Hepatocyte (in vitro differentiated cells): ENCODE measurements at regions not wholly inside any gene's neighbourhood (a gene's known extent, or its start where the extent isn't known, plus 50 kb on each side); places are given as distances from the start of the nearest gene placed in this dataset.

ENCODE experiments used
- DNase-seq: peaks from one replicate; pipeline ENCODE4 v3.0.0-alpha.2; 2016; ENCODE audit warnings: low spot score
- H2AFZ ChIP-seq: fragments of 200-600 bp; sonication (generic); 2 replicates; pipeline ENCODE4 v1.6.0; 2016; ENCODE audit warnings: antibody characterized with exemption, mild to moderate bottlenecking
- H3K27ac ChIP-seq: fragments of 200-600 bp; sonication (generic); 2 replicates; pipeline ENCODE4 v1.5.1; 2016; ENCODE audit warnings: mild to moderate bottlenecking
- H3K27me3 ChIP-seq: fragments of 200-600 bp; sonication (generic); 2 replicates; pipeline ENCODE4 v1.6.1; 2016
- H3K36me3 ChIP-seq: fragments of 200-600 bp; sonication (generic); replicated peaks from 2 replicates; pipeline ENCODE4 v1.5.1; 2016; ENCODE audit warnings: low read depth; ENCODE audit not compliant: insufficient read depth
- H3K4me1 ChIP-seq: fragments of 200-600 bp; sonication (generic); 2 replicates; pipeline ENCODE4 v1.5.1; 2016; ENCODE audit warnings: mild to moderate bottlenecking, moderate library complexity; ENCODE audit not compliant: insufficient read depth
- H3K4me2 ChIP-seq: fragments of 200-600 bp; sonication (generic); 2 replicates; pipeline ENCODE4 v1.6.0; 2016
- H3K4me3 ChIP-seq: fragments of 200-600 bp; sonication (generic); 2 replicates; pipeline ENCODE4 v1.5.1; 2016; ENCODE audit warnings: mild to moderate bottlenecking
- H3K79me2 ChIP-seq: fragments of 200-600 bp; sonication (generic); 2 replicates; pipeline ENCODE4 v1.6.0; 2017; ENCODE audit warnings: mild to moderate bottlenecking
- H3K9me2 ChIP-seq: fragments of 200-600 bp; sonication (generic); replicated peaks from 2 replicates; pipeline ENCODE4 v1.6.0; 2017; ENCODE audit warnings: mild to moderate bottlenecking; ENCODE audit not compliant: insufficient read depth
- H3K9me3 ChIP-seq: fragments of 200-600 bp; sonication (generic); 2 replicates; pipeline ENCODE4 v1.5.1; 2016; ENCODE audit warnings: low read depth, mild to moderate bottlenecking
- H4K20me1 ChIP-seq: fragments of 200-600 bp; sonication (generic); 2 replicates; pipeline ENCODE4 v1.6.0; 2016; ENCODE audit warnings: mild to moderate bottlenecking; ENCODE audit not compliant: insufficient read depth, poor library complexity, severe bottlenecking
- EZH2 ChIP-seq: fragments of 200-600 bp; sonication (generic); IDR thresholded peaks from 2 replicates; pipeline ENCODE4 v1.6.1; 2016; ENCODE audit warnings: antibody characterized with exemption, mild to moderate bottlenecking, borderline replicate concordance
- EZH2phosphoT487 ChIP-seq: fragments of 200-600 bp; sonication (generic); IDR thresholded peaks from one replicate; pipeline ENCODE4 v1.6.1; 2018; ENCODE audit warnings: antibody characterized with exemption, mild to moderate bottlenecking, low read depth, moderate library complexity; ENCODE audit not compliant: unreplicated experiment, severe bottlenecking
- WGBS: methylation state at CpG from one replicate; pipeline ENCODE4 v1.1.6; 2016; ENCODE audit warnings: low lambda C conversion rate; ENCODE audit errors: missing lambda C conversion rate; 5-methylcytosine and 5-hydroxymethylcytosine counted together
- TF ChIP-seq, protein P1 (sequence below): fragments of 200-600 bp; sonication (generic); IDR thresholded peaks from 2 replicates; pipeline ENCODE4 v1.5.1; 2016; ENCODE audit warnings: antibody characterized with exemption, mild to moderate bottlenecking; ENCODE audit not compliant: poor library complexity

DNA sequence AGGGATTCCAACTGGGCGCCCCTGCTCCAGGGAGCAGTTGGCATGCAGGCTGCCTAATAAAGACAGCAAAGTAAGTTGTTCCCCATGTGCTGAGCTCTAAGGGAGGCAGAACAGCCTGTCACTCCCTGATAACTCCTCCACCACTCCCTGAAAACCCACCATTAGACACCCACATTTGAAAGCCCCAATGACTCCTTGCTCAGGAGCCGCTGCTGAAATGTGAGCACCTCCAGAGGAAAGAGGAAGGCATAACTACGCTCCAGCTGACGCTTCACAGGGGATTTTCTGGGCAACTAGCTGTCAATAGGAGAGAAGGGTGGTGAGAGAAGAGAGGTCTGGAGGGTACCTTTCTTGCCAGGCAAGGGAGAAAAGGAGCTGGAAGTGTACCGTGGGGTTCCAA, 62.5 kb downstream of the NPY1R start:
- H4K20me1 ChIP-seq = no peaks in the 10 kb centered on the region
- H2AFZ ChIP-seq = no peak overlapping the region
- no peaks in the 10 kb centered on the region for H3K9me3 ChIP-seq
- no peaks in the 10 kb centered on the region for H3K4me1 ChIP-seq
- no peaks in the 10 kb centered on the region for H3K27me3 ChIP-seq
- TF ChIP-seq, protein P1, sequence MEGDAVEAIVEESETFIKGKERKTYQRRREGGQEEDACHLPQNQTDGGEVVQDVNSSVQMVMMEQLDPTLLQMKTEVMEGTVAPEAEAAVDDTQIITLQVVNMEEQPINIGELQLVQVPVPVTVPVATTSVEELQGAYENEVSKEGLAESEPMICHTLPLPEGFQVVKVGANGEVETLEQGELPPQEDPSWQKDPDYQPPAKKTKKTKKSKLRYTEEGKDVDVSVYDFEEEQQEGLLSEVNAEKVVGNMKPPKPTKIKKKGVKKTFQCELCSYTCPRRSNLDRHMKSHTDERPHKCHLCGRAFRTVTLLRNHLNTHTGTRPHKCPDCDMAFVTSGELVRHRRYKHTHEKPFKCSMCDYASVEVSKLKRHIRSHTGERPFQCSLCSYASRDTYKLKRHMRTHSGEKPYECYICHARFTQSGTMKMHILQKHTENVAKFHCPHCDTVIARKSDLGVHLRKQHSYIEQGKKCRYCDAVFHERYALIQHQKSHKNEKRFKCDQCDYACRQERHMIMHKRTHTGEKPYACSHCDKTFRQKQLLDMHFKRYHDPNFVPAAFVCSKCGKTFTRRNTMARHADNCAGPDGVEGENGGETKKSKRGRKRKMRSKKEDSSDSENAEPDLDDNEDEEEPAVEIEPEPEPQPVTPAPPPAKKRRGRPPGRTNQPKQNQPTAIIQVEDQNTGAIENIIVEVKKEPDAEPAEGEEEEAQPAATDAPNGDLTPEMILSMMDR = no peak
- no peak for TF ChIP-seq EZH2phosphoT487
- TF ChIP-seq EZH2 = no peak
- no peak for DNase-seq
- H3K4me3 ChIP-seq = no peak overlapping the region
- WGBS = 74% methylated on average over 5 of the region's 5 CpGs
- no peaks in the 10 kb centered on the region for H3K9me2 ChIP-seq
- no peak overlapping the region for H3K4me2 ChIP-seq
- H3K79me2 ChIP-seq = no peaks in the 10 kb centered on the region
- peak overlapping the region; percentile 8 for H3K27ac ChIP-seq
- H3K36me3 ChIP-seq = no peaks in the 10 kb centered on the region

DNA sequence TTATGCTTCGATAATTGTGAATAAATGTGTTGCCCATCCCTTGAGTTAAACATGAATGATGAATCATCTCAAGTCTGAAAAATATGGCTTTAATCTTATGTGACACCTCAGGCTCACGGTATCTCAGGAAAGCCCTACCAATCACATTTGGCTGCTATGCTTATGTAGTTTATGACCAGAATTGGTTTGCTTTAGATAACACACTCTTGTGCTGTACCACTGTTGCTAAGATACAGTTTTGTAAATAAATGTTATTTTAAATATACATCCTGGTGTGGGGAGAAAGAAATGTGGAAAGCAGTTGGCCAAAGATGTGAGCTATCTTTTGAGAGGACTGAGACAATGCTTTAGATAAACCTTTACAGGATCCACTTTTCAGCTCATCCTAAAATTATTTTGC, 63.2 kb downstream of the NPY1R start:
- Histone ChIP-seq H4K20me1 (no peaks in the 10 kb centered on the region), H3K9me2 (no peaks in the 10 kb centered on the region), H3K79me2 (no peaks in the 10 kb centered on the region), H3K9me3 (no peaks in the 10 kb centered on the region), H3K27ac (peak overlapping the region; percentile 28), H3K27me3 (no peaks in the 10 kb centered on the region), H3K4me1 (no peaks in the 10 kb centered on the region), H3K36me3 (no peaks in the 10 kb centered on the region), H3K4me2 (no peak overlapping the region), H3K4me3 (no peak overlapping the region), H2AFZ (no peak overlapping the region)
- DNase-seq = peak; percentile 51
- 53% methylated on average over 2 of the region's 2 CpGs for WGBS
- TF ChIP-seq, protein P1 = no peak
- no peak for TF ChIP-seq EZH2
- TF ChIP-seq EZH2phosphoT487 = no peak

DNA sequence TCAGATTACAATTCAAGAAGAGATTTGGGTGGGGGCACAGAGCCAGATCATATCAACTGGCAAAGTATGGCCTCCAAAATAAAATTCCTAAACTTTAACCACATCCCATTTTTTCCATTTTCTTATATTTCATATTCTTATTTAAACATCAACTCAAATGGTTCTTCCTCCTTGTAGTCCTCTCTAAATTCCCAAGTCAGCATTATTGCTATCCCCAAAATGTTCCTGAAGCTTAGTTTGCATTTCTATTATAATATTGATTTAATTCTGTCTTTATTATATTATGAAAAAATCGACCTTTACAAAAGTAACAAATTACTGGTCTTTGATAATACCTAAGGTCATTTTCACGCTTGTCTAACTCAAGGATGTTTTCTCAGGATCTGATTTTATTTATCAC, 67.5 kb downstream of the NPY1R start:
- Histone ChIP-seq H3K4me2 (no peak overlapping the region), H3K4me1 (no peaks in the 10 kb centered on the region)
- TF ChIP-seq EZH2phosphoT487 (no peak), EZH2 (no peak)
- TF ChIP-seq, protein P1 = no peak

DNA sequence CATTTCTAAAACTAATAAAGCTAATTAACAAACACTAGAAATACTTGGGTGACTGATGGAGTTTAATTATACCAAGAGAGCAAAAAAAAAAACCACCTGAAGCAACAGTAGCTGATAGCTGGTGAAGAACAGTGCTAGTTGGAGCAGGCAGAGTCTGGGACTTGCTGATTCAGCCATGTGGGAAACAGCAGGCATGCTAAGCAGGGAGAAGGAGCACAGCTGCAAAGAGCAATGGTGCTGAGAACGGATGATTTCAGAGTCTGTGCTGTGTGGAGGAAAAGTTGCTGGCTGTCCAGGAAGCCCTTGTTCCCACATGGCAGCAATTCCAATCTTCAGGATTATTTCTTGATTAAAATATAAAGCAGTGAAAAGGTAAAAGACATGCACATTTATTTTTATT, 68.8 kb downstream of the NPY1R start:
- DNase-seq = no peak
- Histone ChIP-seq H2AFZ (no peak overlapping the region), H3K79me2 (no peaks in the 10 kb centered on the region), H3K4me1 (no peaks in the 10 kb centered on the region), H3K9me2 (no peaks in the 10 kb centered on the region), H3K27me3 (no peaks in the 10 kb centered on the region), H3K4me2 (no peak overlapping the region), H3K9me3 (no peaks in the 10 kb centered on the region), H3K4me3 (no peak overlapping the region), H3K36me3 (no peaks in the 10 kb centered on the region), H4K20me1 (no peaks in the 10 kb centered on the region), H3K27ac (no peak overlapping the region)
- TF ChIP-seq EZH2phosphoT487 = no peak
- no peak for TF ChIP-seq EZH2
- TF ChIP-seq, protein P1 = no peak
- 45% methylated on average over 1 of the region's 1 CpG for WGBS

More for the DNA sequence above, 67.5 kb downstream of the NPY1R start:
- Histone ChIP-seq H3K27me3 (no peaks in the 10 kb centered on the region), H3K4me3 (no peak overlapping the region), H3K27ac (no peak overlapping the region), H3K36me3 (no peaks in the 10 kb centered on the region), H3K9me3 (no peaks in the 10 kb centered on the region), H4K20me1 (no peaks in the 10 kb centered on the region), H3K79me2 (no peaks in the 10 kb centered on the region), H2AFZ (no peak overlapping the region), H3K9me2 (no peaks in the 10 kb centered on the region)
- no peak for DNase-seq
- WGBS = 72% methylated on average over 2 of the region's 2 CpGs
